Endothelial cell of umbilical vein (primary cell): ENCODE measurements at regions not wholly inside any gene's neighbourhood (a gene's known extent, or its start where the extent isn't known, plus 50 kb on each side); places are given as distances from the start of the nearest gene placed in this dataset.
"Not testable (repeated sequence)": the region's sequence is repeated elsewhere in the genome, so short reads cannot be mapped to it uniquely, and the experiment has no call there.

Experiments
- CTCF ChIP-seq, 2 donors: IDR thresholded peaks; 1 replicate in 1 of 2; 2 replicates in 1 of 2; pipeline ENCODE4 v1.5.1; 2011; ENCODE audit warnings: low read length in 2 of 2, mild to moderate bottlenecking in 2 of 2, moderate library complexity in 2 of 2, control low read depth in 1 of 2, inconsistent platforms in 1 of 2, low read depth in 1 of 2; ENCODE audit not compliant: insufficient read depth in 1 of 2; ENCODE audit errors: extremely low read depth in 1 of 2
- EZH2 ChIP-seq: IDR thresholded peaks from 2 replicates; pipeline ENCODE4 v1.6.1; 2012; ENCODE audit warnings: borderline replicate concordance, low read depth, mild to moderate bottlenecking, moderate library complexity, low read length, inconsistent platforms; ENCODE audit not compliant: severe bottlenecking
- FOS ChIP-seq: IDR thresholded peaks from 2 replicates; pipeline ENCODE4 v1.6.1; 2011; ENCODE audit warnings: mild to moderate bottlenecking, low read length, moderate library complexity, borderline replicate concordance; ENCODE audit not compliant: insufficient read depth
- JUN ChIP-seq: IDR thresholded peaks from 2 replicates; pipeline ENCODE4 v1.6.1; 2011; ENCODE audit warnings: borderline replicate concordance, low read depth; ENCODE audit not compliant: insufficient read length, insufficient read depth
- POLR2A ChIP-seq: IDR thresholded peaks from 2 replicates; pipeline ENCODE4 v1.6.1; 2012; ENCODE audit warnings: low read depth, mild to moderate bottlenecking, control low read depth, low read length
- POLR2AphosphoS5 ChIP-seq: IDR thresholded peaks from 2 replicates; pipeline ENCODE4 v1.6.1; 2012; ENCODE audit warnings: low read depth, mild to moderate bottlenecking, control low read depth, low read length, moderate library complexity; ENCODE audit not compliant: insufficient read depth
- TF ChIP-seq, protein P1 (sequence below): IDR thresholded peaks from 2 replicates; pipeline ENCODE4 v1.6.1; 2011; ENCODE audit not compliant: insufficient read depth, insufficient read length

DNA sequence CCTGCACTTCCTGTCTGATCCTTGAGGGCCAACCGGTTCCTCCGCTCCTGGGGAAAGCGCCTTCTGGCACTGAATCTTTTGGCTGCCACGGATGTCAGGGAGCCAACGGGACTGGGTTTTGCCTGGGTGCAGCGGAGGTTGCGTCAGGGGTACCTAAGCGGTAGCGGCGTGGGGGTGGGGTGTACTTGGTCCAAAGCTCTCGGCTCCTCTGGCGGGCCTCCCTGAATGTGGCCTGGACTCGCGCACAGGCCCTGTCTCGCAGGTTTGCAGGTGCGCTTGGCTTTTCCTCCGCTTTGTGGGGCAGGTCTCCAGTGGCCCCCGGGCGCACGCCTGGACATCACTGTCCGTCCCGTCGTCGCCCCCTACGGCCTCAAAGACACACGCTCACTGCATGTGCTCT, 1410.1 kb upstream of the PCDH10 start:
- not testable (repeated sequence) for TF ChIP-seq POLR2A; JUN; FOS; CTCF (IDR thresholded peaks at IDR 0.05; ENCODE audit: extremely low read depth in 1 of 2, insufficient read depth in 1 of 2, low read depth in 1 of 2, low read length in 2 of 2); POLR2AphosphoS5; EZH2
- TF ChIP-seq, protein P1, sequence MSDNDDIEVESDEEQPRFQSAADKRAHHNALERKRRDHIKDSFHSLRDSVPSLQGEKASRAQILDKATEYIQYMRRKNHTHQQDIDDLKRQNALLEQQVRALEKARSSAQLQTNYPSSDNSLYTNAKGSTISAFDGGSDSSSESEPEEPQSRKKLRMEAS = not testable (repeated sequence)
